OCI-LY7 (cell line): ENCODE measurements at regions not wholly inside any gene's neighbourhood (a gene's known extent, or its start where the extent isn't known, plus 50 kb on each side); places are given as distances from the start of the nearest gene placed in this dataset.

Experiments
- EZH2phosphoT487 ChIP-seq: fragments of 200-600 bp; sonication (generic); IDR thresholded peaks from 2 replicates; pipeline ENCODE4 v1.6.1; 2018; ENCODE audit warnings: low read depth, borderline replicate concordance, mild to moderate bottlenecking, mixed run types, antibody characterized with exemption, low read length, moderate library complexity, mixed read lengths
- TF ChIP-seq, protein P1 (sequence below): fragments of 200-600 bp; sonication (generic); conservative IDR thresholded peaks from 2 replicates; pipeline ENCODE4 v1.5.1; 2014; ENCODE audit warnings: mild to moderate bottlenecking, antibody characterized with exemption, low read length, moderate library complexity, mixed read lengths

DNA sequence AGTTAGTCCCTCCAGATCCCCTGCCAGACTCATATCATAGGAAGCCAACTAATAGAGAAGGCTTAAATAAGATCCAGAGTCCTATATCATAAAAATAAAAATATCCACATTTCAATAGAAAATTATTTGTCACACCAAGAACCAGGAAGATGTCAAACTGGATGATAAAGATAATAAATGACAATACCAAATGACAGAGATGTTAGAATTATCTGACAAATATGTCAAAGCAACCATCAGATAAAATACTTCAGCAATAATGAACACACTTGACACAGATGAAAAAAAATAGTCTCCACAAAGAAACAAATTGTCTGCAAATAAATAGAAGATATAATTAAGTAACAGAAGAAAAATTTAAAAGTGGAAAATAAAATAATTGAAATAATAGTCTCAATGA is 300.7 kb upstream of the FTMT start:
- TF ChIP-seq, protein P1, sequence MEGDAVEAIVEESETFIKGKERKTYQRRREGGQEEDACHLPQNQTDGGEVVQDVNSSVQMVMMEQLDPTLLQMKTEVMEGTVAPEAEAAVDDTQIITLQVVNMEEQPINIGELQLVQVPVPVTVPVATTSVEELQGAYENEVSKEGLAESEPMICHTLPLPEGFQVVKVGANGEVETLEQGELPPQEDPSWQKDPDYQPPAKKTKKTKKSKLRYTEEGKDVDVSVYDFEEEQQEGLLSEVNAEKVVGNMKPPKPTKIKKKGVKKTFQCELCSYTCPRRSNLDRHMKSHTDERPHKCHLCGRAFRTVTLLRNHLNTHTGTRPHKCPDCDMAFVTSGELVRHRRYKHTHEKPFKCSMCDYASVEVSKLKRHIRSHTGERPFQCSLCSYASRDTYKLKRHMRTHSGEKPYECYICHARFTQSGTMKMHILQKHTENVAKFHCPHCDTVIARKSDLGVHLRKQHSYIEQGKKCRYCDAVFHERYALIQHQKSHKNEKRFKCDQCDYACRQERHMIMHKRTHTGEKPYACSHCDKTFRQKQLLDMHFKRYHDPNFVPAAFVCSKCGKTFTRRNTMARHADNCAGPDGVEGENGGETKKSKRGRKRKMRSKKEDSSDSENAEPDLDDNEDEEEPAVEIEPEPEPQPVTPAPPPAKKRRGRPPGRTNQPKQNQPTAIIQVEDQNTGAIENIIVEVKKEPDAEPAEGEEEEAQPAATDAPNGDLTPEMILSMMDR, result no peak
- TF ChIP-seq EZH2phosphoT487, result no peak
